ENCODE measurements at regions not wholly inside any gene's neighbourhood (a gene's known extent, or its start where the extent isn't known, plus 50 kb on each side); places are given as distances from the start of the nearest gene placed in this dataset.

DNA sequence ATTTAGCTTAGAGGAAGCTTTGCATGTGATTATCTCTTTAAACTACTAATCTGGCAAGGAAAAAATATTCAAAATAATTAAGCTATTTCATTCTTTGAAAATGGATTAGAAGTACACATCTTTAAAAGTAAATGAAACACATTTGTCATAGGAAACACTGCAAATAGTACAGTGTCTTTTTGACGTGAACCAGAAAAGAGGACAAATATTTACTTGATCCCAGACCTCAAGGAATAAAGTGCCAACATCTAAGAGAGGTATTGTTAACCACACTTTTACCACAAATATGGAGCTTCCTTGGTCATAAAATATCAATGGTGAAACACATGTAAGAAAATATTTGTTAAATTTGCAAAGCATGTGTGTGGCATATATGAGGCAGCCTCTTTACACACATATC lies 159.9 kb downstream of the SNX7 start (continued):
- TF ChIP-seq, protein P1, sequence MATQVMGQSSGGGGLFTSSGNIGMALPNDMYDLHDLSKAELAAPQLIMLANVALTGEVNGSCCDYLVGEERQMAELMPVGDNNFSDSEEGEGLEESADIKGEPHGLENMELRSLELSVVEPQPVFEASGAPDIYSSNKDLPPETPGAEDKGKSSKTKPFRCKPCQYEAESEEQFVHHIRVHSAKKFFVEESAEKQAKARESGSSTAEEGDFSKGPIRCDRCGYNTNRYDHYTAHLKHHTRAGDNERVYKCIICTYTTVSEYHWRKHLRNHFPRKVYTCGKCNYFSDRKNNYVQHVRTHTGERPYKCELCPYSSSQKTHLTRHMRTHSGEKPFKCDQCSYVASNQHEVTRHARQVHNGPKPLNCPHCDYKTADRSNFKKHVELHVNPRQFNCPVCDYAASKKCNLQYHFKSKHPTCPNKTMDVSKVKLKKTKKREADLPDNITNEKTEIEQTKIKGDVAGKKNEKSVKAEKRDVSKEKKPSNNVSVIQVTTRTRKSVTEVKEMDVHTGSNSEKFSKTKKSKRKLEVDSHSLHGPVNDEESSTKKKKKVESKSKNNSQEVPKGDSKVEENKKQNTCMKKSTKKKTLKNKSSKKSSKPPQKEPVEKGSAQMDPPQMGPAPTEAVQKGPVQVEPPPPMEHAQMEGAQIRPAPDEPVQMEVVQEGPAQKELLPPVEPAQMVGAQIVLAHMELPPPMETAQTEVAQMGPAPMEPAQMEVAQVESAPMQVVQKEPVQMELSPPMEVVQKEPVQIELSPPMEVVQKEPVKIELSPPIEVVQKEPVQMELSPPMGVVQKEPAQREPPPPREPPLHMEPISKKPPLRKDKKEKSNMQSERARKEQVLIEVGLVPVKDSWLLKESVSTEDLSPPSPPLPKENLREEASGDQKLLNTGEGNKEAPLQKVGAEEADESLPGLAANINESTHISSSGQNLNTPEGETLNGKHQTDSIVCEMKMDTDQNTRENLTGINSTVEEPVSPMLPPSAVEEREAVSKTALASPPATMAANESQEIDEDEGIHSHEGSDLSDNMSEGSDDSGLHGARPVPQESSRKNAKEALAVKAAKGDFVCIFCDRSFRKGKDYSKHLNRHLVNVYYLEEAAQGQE (IDR thresholded peaks at IDR 0.05; ENCODE audit: low read depth, low read length): no peak
- no peak for TF ChIP-seq EZH2phosphoT487 (IDR thresholded peaks at IDR 0.05; ENCODE audit: borderline replicate concordance, low read depth)
- no peak for TF ChIP-seq NRF1 (IDR thresholded peaks at IDR 0.05; ENCODE audit: low read depth, low read length)

DNA sequence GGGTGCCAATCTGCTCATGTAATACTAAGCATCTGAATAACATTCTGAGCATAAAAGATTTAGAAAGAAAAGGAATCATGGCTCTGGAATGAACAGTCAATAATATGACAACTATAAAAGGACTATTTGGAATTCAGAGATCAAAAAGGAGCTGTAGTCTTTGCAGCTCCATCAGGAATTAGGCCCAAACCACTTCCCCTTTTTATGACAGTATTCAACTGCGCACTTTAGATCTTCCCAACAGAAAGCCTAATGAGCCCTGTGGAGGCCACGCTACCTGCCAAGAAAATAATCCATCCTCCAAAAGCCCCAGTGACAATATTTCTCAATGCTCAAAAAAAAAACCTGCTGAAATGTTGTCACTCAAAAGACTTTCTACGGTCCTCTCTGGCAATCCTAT lies 163.2 kb downstream of the SNX7 start:
- no peaks in the 10 kb centered on the region for H3K36me3 ChIP-seq (replicated peaks in 1 of 2; ENCODE audit: control insufficient read depth in 1 of 2, insufficient read depth in 2 of 2, low read length in 1 of 2)
- H3K9ac ChIP-seq: no peak overlapping the region
- no peaks in the 10 kb centered on the region for H3K79me2 ChIP-seq (ENCODE audit: insufficient read depth)
- H3F3A ChIP-seq (replicated peaks; ENCODE audit: insufficient read depth): no peaks in the 10 kb centered on the region
- H3K9me3 ChIP-seq: no peaks in the 10 kb centered on the region
- H3K4me3 ChIP-seq (ENCODE audit: low read depth in 2 of 2, low read length in 1 of 2): no peak overlapping the region
- TF ChIP-seq, protein P2, sequence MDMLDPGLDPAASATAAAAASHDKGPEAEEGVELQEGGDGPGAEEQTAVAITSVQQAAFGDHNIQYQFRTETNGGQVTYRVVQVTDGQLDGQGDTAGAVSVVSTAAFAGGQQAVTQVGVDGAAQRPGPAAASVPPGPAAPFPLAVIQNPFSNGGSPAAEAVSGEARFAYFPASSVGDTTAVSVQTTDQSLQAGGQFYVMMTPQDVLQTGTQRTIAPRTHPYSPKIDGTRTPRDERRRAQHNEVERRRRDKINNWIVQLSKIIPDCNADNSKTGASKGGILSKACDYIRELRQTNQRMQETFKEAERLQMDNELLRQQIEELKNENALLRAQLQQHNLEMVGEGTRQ (IDR thresholded peaks at IDR 0.05; ENCODE audit: borderline replicate concordance, low read depth, low read length): no peak
- no peak for DNase-seq
- ChIA-PET CTCF (no interaction called here), POLR2A (no interaction called here)
- no peaks in the 10 kb centered on the region for H3K9me2 ChIP-seq
- H3K4me2 ChIP-seq: no peak overlapping the region
- no peak overlapping the region for H2AFZ ChIP-seq (ENCODE audit: low read depth)
- no peak overlapping the region for H3K27ac ChIP-seq (ENCODE audit: low read depth in 2 of 2, low read length in 1 of 2)
- no peaks in the 10 kb centered on the region for H4K20me1 ChIP-seq (ENCODE audit: insufficient read depth)
- no peaks in the 10 kb centered on the region for H3K27me3 ChIP-seq (ENCODE audit: insufficient read depth)
- 53% methylated on average over 3 of the region's 3 CpGs for WGBS (ENCODE audit: low lambda C conversion rate)
- H3K4me1 ChIP-seq (ENCODE audit: control insufficient read depth in 1 of 2, insufficient read depth in 2 of 2, low read depth in 1 of 2, low read length in 1 of 2): no peaks in the 10 kb centered on the region

DNA sequence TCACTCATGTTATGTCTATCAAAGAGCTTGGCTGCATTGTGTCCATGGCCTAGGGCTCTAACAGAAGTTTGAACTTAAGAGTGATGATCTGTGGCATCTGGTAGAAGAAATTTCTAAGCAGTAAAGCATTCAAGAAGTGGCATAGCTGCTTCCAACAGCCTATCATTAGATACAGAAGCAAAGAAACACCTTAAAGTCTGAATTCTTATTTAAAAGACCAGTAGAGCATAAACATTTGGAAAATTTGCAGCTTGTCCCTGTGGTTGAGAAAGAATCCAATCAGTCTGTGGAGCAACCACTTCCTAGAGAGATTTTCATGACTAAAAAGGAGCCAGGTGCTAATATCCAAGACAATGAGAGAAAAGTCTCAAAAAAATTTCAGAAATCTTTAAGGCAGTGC lies 165.5 kb downstream of the SNX7 start:
- Histone ChIP-seq H2AFZ (ENCODE audit: low read depth) (no peak overlapping the region), H3K27me3 (ENCODE audit: insufficient read depth) (no peaks in the 10 kb centered on the region), H4K20me1 (ENCODE audit: insufficient read depth) (no peaks in the 10 kb centered on the region), H3K9ac (no peak overlapping the region), H3K4me3 (ENCODE audit: low read depth in 2 of 2, low read length in 1 of 2) (no peak overlapping the region), H3K9me3 (no peaks in the 10 kb centered on the region), H3K79me2 (ENCODE audit: insufficient read depth) (no peaks in the 10 kb centered on the region), H3K36me3 (replicated peaks in 1 of 2; ENCODE audit: control insufficient read depth in 1 of 2, insufficient read depth in 2 of 2, low read length in 1 of 2) (no peaks in the 10 kb centered on the region), H3K4me1 (ENCODE audit: control insufficient read depth in 1 of 2, insufficient read depth in 2 of 2, low read depth in 1 of 2, low read length in 1 of 2) (no peaks in the 10 kb centered on the region), H3F3A (replicated peaks; ENCODE audit: insufficient read depth) (no peaks in the 10 kb centered on the region), H3K4me2 (no peak overlapping the region), H3K27ac (ENCODE audit: low read depth in 2 of 2, low read length in 1 of 2) (no peak overlapping the region), H3K9me2 (no peaks in the 10 kb centered on the region)
- ChIA-PET CTCF (interaction anchor here (1.5 kb wide), 1 partner anchor 32 kb away, joined by 5 read pairs; no protein-coding TSS in a partner anchor), POLR2A (no interaction called here)
- no peak for DNase-seq
- TF ChIP-seq MXI1 (IDR thresholded peaks at IDR 0.05; ENCODE audit: low read depth, low read length) (no peak), JUND (IDR thresholded peaks at IDR 0.05) (no peak), TEAD4 (IDR thresholded peaks at IDR 0.05; ENCODE audit: borderline replicate concordance, insufficient read depth) (no peak), SIN3A (IDR thresholded peaks at IDR 0.05; ENCODE audit: borderline replicate concordance, low read depth, low read length) (no peak), RCOR1 (IDR thresholded peaks at IDR 0.05; ENCODE audit: low read length) (no peak), NFIC (IDR thresholded peaks at IDR 0.05; ENCODE audit: borderline replicate concordance) (no peak), GATA2 (CRISPR knock-in tag; IDR thresholded peaks at IDR 0.05) (no peak), TCF12 (IDR thresholded peaks at IDR 0.05) (no peak), SMC3 (IDR thresholded peaks at IDR 0.05; ENCODE audit: low read depth, low read length) (no peak), TAF1 (IDR thresholded peaks at IDR 0.05; ENCODE audit: borderline replicate concordance, low read depth, low read length) (no peak), EZH2phosphoT487 (IDR thresholded peaks at IDR 0.05; ENCODE audit: borderline replicate concordance, low read depth) (no peak), ELF1 (IDR thresholded peaks at IDR 0.05) (no peak)
- TF ChIP-seq, protein P3, sequence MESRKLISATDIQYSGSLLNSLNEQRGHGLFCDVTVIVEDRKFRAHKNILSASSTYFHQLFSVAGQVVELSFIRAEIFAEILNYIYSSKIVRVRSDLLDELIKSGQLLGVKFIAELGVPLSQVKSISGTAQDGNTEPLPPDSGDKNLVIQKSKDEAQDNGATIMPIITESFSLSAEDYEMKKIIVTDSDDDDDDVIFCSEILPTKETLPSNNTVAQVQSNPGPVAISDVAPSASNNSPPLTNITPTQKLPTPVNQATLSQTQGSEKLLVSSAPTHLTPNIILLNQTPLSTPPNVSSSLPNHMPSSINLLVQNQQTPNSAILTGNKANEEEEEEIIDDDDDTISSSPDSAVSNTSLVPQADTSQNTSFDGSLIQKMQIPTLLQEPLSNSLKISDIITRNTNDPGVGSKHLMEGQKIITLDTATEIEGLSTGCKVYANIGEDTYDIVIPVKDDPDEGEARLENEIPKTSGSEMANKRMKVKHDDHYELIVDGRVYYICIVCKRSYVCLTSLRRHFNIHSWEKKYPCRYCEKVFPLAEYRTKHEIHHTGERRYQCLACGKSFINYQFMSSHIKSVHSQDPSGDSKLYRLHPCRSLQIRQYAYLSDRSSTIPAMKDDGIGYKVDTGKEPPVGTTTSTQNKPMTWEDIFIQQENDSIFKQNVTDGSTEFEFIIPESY (IDR thresholded peaks at IDR 0.05; ENCODE audit: borderline replicate concordance, low read depth): no peak
- TF ChIP-seq, protein P2 (IDR thresholded peaks at IDR 0.05; ENCODE audit: borderline replicate concordance, low read depth, low read length): no peak
- TF ChIP-seq, protein P4, sequence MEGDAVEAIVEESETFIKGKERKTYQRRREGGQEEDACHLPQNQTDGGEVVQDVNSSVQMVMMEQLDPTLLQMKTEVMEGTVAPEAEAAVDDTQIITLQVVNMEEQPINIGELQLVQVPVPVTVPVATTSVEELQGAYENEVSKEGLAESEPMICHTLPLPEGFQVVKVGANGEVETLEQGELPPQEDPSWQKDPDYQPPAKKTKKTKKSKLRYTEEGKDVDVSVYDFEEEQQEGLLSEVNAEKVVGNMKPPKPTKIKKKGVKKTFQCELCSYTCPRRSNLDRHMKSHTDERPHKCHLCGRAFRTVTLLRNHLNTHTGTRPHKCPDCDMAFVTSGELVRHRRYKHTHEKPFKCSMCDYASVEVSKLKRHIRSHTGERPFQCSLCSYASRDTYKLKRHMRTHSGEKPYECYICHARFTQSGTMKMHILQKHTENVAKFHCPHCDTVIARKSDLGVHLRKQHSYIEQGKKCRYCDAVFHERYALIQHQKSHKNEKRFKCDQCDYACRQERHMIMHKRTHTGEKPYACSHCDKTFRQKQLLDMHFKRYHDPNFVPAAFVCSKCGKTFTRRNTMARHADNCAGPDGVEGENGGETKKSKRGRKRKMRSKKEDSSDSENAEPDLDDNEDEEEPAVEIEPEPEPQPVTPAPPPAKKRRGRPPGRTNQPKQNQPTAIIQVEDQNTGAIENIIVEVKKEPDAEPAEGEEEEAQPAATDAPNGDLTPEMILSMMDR (IDR thresholded peaks at IDR 0.05): no peak

Data from SK-N-SH (cell line).